Dermis blood vessel endothelial cell (primary cell): ENCODE measurements at regions not wholly inside any gene's neighbourhood (a gene's known extent, or its start where the extent isn't known, plus 50 kb on each side); places are given as distances from the start of the nearest gene placed in this dataset.
A peak's percentile ranks its signal among the peaks of the same experiment; 100 is the strongest.

ENCODE experiments used
- DNase-seq: peaks from one replicate; pipeline ENCODE4 v3.0.0; 2010

DNA sequence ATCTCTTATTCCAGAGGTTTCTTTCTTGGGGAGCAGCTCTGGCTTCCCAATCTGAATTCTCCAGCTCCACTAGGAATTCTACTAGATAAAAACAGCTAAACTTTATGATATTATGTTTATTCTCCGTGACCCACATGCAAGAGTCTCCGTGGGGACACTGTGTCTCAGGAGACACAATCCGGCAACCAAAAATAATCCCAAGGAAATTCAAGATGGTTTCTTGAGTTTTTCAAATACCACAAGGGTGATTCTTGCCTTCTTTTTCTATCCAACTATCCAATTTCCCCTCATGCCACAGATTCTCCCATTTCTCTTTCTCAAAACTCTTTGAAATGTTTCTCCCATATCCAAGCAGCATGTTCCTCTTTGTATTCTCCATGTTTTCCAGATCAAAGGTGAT lies 103.1 kb downstream of the FAS start:
- DNase-seq = no peak

DNA sequence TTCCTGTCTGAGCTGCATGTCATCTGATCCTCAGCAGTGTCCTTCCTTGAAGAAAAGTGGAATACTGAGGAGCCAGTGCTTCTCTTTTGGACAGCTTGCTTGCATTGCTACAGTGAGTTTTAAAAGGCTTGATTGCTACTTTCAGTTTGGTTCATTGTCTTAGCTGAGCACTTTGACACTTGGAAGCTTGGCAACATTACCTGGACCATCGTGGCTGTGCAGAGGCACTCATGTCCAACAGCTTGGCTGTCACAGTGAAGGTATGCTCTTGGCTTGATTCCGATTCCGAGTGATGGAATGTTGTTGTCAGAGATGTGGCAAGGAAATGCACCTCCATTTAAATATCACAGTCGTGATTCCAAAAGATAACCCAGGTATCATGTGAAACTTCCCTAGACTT lies 102.4 kb downstream of the FAS start:
- DNase-seq = no peak

DNA sequence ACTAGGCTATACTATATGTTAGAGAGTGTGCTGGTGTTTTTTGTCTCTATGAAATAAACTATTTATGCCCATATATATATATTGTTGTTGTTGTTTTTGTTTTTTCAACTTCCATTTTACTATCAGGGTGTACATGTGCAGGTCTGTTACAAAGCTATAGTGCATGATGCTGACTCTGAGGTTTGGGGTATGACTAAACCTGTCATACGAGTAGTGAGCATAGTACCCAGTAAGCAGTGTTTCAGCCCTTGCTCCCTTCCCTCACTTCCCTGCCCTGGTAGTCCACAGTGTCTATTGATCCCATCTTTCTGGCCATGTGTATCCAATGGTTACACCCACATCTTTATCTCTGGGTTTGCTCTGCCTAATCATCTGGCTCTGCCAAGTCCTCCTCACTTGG lies 101.8 kb downstream of the FAS start:
- no peak for DNase-seq

DNA sequence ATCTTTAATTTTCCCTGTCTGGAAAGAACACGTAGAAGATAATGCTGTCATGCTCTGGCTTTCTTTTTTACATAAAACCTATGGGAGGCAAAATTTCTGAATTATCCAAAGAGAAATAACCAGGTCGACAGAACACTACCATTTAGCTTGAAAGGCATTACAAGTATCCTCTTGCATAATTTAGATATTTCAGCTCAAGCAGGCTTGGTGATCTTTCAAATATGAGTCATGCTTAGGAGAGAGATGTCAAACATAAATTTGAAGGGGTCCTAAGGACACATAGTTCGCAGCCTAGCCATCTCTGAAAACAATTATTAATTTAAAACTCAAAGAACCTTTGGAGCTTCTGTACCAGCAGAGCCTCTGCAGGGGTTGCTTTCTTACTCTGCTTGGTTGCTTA lies 100.9 kb downstream of the FAS start:
- DNase-seq = no peak

DNA sequence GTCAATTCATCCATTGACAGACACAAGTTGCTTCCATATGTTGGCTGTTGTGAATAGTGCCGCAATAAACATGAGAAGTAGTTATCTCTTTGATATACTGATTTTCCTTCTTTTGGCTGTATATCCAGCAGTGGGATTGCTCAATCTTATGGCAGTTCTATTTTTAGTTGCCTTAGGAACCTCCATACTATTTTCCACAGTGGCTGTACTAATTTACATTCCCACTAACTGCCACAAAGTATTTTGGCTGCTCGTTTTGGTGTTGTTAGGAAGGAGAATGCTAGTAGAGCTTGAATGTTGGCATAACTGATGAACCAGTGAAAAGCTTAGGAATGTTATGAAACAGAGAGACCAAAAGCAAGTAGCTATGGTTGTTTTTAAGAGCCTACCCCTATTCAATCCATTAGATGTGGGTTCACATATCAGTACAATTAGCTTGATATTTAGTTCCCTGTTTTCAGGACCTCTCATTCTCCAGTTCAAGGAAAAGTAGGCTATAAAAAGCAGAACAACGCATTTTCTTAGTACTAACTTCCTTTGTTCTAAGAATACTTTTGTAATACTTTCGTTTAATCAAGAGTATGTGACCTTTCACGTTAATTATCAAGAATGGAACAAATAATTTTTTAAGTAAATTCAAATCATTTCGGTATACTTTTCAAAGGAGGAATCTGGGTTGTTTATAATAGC lies 100.3 kb downstream of the FAS start:
- DNase-seq = no peak

DNA sequence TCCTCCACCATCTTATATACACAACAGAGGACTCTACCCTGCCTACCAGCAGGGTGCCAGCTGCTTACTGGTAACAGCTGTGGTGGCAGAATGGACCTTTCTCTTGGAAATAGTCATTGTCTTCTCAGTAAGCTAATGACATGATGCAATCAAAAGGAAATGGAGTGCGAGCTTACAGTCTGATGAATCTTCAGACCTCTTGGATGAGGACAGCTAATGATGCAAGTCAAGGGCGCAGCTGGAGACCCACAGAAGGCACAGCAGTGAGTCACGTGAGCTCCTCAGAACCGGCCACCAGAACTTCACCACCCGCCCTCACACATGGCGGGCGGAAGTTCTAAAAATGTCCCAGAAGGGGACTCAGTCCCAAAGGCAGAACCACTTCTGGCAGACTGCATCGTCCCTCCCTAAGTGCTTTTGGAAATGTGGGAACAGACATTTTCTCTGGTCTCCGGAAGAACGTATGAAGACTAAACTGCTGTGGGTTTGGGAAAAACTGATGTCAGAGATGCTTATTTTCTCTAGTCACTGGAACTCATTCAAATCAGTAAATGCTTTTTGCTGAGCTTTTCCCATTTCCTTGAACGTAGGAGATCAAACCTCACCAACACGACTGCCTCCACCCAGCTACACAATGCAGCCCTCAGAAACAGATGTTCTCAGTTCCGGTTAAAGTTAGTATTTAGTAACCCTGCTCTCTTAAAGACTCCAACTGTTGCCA lies 96.4 kb downstream of the FAS start:
- DNase-seq = peak; percentile 71

DNA sequence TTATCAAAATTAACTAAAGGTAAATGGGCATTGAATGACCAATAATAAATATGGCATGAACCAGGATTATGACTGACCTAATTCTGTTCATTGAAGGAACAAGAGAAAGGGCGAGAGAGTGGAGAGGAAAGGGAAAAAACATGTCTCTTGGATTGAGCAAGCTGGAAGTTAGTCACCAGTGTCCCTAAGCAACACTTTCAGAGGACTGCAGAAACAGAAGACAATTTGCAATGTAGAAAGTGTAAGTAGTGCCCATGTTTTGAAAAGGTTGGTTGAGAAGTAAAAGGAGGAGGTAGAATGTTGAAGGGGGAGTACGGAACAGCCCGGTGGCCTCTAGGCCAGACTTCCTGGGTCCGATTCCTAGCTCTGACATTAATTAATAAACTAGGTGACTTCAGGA lies 94.6 kb downstream of the FAS start:
- peak; percentile 7 for DNase-seq

DNA sequence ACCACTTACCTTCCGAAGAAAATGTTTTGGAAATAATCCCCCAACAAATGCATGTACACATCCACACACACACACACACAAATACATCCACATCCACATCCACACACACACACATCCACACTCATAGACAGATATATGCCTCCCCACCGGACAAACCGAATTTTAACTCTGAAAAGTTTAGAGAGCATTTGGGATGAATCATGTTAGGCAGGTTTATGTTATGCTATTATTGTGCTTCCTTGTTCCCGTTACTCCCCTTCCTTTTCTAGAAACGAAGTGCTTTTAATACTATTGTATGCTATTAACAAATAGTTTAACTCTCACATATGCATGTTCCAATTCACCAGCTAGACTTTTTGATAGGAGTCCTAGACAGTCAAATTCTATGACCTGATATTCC lies 91.5 kb downstream of the FAS start:
- peak; percentile 47 for DNase-seq

DNA sequence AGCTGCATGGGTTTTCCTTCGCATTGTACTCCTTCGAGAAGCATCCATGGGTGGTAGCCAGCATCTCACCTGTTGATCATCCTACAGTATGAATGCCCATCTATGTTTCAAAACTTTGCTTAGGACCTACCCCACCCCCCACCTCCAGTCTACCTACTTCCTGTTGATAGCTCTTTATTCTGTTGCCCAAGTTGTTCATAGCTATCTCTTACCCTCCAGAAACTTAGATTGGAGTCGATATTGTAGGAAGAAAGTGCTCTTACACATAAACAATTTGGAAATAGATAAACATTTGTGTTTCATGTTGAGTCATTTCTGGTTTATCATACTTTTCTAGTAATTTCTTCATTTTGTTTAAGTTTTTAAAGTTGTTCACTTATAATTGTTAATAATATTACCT lies 90.1 kb downstream of the FAS start:
- no peak for DNase-seq

DNA sequence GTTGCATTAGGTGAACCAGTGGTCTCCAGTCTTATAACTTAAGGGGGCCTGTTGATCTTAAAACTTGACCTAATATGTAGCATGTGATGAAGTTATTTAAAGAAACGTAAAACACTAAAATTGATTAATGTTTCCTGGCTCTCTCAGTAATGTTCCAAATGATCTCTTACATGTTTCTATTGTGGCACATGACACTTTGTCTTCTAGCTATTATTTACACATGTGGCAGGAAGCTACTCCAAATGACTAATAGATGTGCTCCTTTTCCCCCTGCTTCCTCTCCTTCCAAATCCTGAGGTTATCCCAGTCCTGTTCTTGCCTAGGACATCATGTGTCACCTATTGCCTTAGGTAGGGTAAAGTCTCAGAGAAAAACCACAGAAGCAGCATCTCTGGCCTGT lies 89.4 kb downstream of the FAS start:
- peak; percentile 59 for DNase-seq

DNA sequence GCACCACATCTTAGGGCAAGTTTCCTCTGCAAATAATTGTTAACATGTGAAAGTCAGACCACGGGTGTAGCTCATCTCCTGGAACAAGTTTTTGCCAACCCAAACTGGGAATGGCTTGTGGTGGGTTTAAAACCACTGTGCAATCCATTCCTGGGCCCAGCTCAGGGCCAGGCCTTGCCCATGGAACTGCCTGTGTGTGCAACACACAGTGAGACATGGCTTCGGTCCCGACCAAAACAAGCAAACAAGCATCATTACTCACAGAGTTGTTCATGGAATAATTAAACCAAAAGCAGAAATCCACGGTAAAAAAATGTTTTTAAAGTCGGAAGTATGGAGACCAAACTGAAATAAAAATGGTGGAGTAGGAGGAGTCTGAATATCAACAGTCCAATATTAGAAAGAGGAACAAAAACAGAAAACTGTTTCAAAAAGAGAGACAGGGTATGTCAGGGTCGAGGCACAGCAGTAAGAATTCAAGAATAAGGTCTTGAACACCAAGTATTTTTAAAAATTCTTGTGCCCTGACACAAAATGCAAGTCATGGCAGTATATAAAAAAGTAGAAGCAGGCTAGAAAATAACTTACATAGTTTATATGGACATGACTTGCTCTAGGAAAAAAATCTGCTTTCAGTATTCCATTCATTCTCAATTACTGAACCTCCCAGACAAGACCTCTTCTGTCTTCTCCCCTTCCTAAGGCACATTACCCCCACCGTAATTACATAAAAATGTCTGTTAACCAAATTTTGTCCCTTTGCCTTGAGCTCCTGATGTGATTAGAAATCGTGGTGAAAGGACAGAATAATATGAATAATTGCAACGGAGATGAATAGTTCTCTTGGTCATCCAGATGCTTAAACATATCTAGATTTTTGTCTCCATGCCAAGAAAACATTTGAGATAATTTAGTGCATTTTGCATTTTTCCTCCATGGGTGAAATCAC lies 88.4 kb downstream of the FAS start:
- DNase-seq = no peak

DNA sequence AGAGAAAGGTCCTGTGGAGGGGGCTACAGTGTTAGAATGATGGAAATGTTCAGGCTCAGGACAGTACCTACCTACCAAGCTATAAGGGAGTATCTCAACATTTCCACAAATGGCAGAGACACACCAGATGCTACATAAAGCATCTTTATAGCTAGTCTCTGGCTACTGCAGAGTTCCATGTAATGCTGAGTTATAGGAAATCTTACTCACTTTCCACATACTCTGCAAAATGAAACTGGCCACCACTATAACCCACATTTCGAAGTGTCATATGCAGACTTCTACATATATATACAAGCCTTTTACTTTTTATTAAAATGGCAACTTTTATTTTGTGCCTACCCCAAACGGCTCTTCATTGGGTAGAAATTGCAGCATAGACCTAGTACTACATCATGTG lies 85.5 kb downstream of the FAS start:
- DNase-seq = no peak

DNA sequence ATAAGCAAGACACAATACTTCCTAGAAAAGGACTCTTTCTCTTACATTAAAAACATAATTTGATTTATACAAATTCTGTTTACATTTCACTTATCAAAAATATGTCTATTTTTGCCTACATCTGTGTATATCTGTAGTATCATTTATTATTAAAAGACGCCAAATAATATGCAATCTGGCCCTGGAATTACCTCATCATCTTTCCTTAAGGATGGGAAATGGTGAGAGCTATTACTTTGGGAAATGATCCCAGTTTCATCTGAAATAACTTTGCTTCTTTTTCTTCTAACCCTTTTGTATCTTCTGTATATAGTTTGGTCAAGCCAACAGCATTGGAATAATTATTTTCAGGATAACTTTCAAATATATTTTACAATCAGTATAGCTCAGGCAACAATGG lies 85.0 kb downstream of the FAS start:
- no peak for DNase-seq

DNA sequence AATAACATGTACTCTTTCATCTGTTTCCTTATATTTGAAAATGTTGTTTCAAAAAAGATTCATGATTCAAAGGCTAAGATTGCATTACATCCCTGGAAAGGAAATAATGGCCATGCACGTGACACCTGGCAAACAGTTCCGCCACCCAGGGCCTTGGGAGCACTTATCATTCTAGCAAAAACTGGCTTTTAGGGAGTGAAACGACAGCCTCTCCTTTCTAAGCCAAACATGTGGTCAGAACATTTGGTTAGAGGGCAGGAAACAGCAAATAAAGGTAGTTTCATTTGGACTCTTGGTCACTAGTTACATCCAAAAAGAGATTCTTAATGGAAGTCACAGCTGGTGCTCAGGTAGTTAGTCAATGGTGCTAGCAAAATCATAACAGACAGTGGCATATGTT lies 83.5 kb downstream of the FAS start:
- DNase-seq = peak; percentile 72

DNA sequence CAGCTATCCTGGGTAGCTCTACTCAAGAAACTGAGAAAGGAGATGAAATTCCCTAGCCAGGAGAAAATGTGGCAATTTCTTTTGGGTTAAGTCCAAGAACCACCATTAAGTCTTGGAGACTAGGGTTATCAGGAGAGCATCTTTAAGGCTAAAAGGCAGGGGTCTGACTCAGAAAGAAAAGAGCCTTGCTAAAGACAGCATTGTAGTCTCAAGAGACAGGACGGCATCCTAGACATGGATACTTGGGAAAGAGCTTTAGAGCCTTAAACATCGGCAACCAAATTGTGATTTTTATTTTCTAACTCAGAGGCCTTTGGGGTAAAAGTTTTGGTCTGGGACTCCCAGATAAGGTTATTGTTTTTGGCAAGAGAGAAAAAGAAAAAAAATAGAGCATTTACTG lies 83.1 kb downstream of the FAS start:
- peak; percentile 54 for DNase-seq

DNA sequence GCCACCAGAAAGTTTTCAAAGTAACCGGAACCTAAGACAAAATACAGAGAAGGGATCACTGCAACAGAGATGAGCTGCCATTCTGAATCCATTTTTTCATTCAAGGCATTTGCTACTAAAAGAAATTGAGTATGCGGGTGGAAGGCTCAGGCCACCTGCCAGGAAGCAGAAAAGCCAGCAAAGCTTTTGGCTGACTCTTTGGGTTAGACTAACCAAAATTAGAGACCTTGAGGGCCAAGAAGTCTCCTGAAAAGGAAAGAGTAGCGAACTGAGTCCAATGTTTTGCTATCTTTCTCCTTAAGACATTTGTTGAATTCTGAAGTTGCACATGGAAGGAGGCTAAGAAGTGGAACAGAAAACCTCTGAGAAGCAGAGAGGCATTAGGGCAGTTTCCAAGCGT lies 79.0 kb downstream of the FAS start:
- DNase-seq = no peak
